HG03571 (cell line): ENCODE measurements at regions not wholly inside any gene's neighbourhood (a gene's known extent, or its start where the extent isn't known, plus 50 kb on each side); places are given as distances from the start of the nearest gene placed in this dataset.
"Not testable (repeated sequence)": the region's sequence is repeated elsewhere in the genome, so short reads cannot be mapped to it uniquely, and the experiment has no call there.

Experiments
- ATAC-seq: cut with Tn5 transposase; IDR thresholded peaks from one replicate; pipeline ENCODE4 v1.9.1; 2021; ENCODE audit not compliant: unreplicated experiment

DNA sequence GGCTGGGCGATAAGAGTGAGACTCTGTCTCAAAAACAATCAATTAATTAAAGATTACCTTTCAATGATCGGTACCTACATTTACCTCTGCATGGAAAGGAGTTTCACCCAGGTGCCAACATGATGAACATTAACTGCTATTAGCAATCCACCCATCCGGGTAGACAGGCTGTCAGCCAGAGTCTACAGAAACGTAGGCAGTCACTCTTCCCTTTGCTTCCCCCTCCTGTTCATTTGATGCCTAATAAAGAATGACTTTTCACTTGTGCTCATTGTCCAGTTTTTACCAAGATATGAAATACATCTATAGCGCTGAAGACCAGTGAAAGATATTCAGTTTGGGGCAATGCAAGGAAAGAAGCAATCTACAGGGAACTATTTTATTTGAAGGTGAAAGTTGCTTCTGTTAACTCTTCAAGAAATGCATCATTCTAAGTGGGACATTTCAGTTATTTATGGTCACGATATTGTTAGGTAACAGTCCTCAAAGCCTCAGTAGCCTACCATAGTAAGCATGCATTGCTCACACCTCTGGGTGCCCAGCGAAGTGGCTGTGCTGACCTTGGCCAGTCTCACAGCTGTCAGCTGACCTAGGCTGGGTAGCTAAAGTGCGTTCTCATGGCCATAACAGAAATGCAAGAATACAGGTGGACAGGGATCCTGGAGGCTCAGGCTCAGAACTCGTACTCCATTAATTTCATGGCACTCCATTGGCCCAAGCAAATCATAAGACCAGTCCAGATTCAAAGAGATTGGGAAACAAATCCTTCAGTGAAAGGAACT, 87.2 kb upstream of the DMRT1 start:
- no peak for ATAC-seq

DNA sequence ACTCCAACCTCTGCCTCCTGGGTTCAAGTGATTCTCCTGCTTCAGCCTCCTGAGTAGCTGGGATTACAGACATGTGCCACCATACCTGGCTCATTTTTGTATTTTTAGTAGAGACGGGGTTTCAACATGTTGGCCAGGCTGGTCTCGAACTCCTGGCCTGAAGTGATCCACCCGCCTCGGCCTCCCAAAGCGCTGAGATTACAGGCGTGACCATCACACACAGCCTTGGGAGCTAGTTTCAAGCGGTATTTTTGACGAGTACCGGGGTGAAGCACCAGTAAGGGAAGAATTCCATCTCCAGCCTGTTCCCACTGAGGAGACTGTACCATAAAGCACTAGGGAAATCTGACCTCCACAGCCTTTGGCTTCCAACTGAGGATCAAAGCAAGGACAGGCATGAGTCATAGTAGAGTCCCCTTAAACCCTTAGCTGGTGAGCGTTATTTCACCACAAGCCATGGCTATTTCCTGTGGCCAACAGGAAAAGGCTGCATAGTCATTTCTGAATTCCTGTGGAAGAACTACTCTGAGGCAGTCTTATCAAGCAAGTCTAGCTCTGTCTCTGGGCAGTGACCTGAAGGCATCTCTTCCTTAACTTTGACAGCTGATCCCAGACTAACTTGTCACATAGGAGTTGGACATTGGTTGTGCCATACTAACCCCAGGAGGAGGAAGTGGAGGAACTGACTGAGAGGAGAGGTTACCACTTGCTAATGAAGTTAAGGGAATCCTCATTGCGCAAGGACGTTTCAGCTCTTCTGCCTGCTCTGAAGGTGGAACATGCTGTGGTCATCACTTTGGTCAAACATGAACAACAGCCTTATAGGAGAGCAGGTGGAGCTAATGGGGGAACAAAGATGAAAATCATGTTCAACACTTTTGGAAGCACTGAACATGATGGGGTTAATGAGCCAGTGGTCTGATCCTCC, 85.8 kb upstream of the DMRT1 start:
- ATAC-seq = no peak

DNA sequence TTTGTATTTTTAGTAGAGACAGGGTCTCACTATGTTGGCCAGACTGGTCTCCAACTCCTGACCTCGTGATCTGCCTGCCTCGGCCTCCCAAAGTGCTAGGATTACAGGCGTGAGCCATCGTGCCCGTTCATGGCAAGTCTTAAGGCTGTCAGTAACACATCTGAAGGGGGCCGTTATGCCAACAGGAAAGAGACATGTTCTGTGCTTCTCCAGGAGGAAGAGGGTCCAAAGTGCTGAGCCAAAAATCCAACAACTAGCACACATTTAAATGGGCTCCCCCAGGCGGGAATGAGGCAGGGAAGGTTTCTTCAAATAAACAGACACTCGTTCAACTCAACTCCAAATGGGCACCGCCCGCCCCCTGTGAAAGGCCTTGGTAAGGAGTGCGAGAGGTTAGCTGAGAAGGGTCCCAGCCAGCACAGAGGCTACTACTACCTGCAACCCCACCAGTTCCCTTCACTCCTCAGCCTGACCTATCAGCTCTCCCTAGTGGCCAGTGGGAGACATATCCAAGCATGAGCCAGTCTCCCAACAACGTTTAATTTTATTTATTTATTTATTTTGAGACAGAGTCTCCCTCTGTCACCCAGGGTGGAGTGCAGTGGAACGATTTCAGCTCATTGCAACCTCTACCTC, 84.1 kb upstream of the DMRT1 start:
- no peak for ATAC-seq

DNA sequence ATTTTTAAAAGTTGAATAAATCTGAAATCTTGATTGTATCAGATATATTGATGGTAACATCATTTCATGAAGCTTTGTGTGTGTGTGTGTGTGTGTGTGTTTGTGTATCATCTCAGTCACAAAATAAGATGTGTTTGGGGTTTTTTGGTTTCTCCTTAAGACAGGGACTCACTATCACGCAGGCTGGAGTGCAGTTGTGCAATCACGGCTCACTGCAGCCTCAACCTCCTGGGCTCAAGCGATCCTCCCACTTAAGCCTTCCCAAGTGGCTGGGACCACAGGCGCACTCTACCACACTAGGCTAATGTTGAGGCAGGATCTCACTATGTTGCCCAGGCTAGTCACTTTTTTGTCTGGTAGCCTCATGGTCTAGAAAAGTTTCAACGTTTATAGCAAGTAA, 83.4 kb upstream of the DMRT1 start:
- ATAC-seq = no peak

DNA sequence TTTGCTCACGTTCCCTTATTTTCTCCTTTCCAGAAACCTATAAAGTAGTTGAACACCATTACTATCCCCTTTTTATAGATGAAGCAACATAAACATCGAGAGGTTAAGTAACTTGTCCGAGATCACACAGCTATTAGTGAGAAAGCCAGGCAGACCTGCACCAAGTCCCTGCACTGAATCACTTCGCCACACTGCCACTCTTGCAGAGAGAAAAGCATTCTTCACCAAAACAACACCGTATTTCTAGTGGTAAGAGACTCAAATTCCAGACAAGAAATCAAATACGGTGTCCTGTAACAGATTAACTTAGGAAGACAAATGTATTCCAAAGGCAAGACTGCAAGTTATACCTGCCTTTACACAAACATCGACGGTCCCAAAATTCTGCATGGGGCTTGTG, 82.0 kb upstream of the DMRT1 start:
- no peak for ATAC-seq

DNA sequence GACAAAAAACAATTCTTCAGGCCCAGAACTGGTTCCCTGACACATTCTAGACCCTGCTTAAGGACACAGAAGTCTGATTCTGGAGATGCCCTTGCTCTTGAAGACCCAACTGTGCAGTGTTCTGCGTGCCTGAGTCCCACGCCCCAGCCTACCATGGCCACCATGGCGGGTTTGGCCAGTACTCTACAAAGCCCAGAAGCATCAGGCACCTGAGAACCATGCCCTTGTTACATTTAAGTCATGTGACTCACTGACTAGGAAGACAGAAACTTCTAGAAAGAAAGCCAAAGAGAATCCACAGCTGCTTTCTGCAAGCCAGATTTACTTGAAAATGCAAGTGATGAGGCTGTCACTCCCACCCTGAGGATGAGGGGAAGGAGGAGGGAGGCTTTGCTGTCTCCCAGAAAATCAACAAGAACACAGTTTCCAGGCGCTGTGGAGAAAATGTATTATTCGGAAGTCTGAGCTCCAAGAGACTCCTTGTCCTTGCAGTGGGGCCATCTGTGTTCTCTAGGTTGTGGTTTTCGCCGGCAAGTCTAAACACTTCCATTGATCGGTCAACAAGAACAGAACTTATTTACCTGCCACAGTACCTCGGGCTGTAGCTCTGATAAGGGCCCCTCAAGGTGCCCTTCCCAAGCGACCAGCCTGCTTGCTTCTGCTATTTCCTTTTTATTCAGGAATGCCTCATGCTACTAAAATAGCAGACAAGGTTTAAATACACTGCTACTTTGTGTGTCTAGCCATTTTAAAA, 81.3 kb upstream of the DMRT1 start:
- no peak for ATAC-seq

DNA sequence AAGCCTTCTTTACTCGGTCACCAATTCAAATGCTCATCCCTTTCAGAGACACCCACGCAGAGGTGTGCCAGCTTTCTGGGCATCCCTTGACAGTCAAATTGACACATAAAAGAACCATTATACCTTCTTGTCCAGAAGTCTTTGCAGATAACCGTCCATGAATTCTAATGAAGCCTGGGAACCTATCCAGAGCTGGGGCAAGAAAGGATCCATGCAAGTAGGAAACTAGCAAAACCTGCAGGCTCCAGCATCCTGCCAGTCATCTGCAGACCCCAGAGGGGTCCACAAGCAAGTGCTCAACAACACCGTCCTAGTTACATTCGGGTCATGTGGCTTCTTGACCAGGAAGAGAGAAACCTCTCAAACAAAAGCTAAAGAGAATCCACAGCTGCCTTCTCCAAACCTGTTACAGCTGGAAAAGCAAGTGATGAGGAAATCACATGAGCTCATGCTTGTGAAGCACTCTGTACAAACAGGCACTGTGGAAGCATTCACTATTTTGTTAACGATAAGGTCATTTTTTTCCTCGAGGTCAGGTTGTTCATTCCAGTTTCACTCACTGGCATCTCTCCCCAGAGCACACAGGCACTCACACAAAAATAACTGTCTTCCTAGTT, 80.2 kb upstream of the DMRT1 start:
- no peak for ATAC-seq

DNA sequence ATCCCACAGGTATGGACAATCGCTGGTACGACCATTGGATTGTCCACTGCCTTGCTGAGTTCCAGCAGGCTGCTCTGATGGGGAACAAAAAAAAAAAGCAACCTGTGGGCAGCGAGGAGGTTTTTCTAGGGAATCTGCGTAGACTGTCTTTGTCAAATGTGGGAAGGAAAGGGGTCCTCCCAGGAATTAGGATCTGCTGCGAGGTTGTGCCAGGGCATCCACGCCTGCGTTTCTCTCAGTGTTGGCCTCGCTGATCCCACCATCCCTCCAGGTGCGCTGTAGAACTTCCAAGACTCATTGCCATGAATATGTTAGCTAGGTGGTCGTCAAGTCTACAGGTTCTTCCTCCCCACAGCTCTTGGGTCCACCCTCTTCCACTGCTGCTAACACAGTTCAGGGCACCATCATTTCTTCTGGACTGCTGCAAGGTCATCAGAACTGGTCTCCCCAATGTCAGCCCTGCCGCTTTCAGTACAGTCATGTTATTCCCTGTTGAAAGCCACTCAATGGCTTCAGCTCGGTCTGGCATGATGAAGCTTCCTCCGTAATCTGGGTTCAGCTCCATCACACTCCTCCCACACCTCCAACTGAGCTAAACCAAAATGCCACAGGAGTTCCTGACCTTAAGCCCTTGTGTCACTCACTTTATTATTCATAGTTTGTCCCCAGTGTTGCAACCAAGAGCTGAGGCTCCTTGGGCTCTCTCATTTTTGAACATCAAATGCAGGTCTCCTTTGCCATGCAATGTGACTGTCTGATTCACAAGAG, 79.5 kb upstream of the DMRT1 start:
- ATAC-seq = no peak

DNA sequence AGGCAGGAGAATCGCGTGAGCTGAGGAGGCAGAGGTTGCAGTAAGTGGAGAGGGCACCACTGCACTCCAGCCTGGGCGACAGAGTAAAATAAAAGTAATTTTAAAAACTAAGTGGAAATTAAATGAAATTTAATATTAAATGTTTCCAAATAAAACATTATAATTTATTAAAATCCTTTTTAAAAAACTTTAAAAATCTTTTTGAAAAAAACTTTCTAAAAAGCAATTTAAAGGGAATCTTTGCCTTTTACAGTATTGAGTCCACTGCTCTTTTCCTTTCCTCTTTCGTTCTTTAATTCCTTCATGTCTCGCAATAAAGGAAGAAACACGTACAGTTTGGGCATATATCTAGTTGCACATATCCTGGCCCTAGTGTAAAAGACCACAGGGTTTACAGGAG, 77.8 kb upstream of the DMRT1 start:
- ATAC-seq = no peak

DNA sequence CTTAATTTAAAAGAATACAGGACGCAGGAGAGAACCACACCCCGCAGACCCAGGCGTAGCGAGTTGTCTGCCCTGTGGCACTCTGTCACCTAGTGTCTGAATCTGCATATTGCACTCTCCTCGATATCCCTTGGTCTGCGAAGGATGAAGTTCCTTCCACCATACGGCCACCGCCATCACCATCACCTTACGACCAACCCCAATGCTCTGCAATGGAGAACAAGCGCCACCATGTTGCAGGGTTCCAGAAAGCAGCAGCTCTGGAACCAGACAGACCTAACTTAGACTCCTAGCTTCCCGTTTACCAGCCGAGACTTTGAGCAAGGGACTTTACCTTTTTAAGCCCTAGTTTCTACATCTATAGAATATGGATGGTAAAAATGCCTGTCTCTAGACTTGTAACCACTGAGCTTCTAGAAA, 77.4 kb upstream of the DMRT1 start:
- no peak for ATAC-seq

DNA sequence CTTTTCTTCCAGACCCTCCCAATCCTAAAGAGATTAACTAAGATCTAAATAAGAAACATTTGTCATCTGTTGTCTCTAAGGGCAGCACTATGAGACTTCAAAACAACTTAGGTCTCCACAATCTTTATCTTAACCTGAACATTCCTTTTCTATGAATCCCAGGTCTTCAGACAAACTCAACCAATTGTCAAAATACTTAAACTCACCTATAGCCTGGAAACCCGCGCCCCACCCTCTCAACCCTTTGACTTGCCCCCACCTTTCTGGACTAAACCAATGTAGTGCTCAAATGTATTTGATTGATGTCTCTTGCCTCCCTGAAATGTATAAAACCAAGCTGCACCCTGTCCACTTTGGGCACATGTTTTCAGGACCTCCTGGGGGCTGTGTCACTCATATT, 76.5 kb upstream of the DMRT1 start:
- ATAC-seq = no peak

DNA sequence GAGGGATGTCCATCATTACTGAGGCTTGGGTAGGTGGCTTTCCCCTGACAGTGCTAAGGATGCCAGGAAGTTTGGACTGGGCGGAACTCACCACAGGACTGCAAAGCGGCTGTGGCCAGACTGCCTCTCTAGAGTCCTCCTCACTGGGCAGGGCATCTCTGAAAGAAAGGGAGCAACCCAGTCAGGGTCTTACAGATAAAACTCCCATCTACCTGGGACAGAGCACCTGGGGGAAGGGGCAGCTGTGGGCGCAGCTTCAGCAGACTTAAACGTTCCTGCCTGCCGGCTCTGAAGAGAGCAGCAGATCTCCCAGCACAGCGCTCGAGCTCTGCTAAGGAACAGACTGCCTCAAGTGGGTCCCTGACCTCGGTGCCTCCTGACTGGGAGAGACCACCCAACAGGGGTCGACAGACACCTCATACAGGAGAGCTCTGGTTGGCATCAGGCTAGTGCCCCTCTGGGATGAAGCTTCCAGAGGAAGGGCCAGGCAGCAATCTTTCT, 74.4 kb upstream of the DMRT1 start:
- not testable (repeated sequence) for ATAC-seq

DNA sequence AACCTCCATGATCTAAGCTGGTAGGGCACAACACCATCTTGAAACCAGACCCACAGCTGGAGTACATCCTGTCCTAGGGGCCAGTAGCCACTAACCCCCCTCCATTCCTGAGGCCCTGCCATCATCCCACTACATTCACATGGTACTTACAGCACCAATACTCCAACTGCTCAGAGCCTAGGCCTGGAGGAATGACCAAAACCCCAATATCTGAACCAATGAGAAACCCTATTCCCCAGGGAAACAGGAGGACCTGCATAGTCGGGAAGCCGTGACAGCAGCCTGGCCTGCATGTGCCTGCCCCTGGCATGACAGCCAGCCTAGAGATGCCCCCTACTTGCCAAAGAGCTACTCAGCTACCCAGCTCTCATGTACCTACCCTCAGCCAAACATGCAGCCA, 65.4 kb upstream of the DMRT1 start:
- ATAC-seq = no peak

DNA sequence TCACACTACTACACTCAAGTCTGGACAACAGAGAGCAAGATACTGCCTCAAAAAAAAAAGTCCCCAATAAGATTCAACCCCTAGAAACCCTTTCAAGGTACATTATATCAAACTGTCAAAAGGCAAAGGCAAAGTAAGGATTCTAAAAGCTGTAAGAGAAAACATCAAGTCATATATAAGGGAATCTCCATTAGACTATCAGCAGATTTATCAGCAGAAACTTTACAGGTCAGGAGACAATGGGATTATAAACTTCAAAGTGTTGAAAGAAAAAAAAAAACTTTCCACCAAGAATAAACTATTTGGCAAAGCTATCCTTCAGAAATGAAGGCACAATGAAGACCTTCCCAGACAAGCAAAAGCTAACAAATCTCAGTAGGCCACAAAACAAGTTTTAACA, 63.5 kb upstream of the DMRT1 start:
- ATAC-seq = no peak

DNA sequence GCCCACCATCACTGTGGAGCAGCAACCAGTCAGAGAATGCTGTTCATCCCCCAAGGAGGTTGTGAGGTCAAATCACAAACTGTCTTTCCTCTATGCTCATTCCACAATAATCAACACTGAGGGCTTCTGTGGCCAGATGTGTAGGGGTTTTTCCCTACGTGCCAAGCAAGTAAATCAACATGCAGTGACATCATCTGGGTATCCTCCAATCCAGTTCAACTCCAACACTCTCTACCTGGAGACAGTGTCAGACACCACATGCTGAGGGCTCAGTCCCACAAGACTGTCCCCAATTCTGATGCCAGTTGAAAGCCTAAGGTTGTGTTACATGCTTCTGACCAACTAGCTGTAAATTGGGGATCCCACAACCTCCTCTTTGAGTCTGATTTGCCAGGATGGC, 57.3 kb upstream of the DMRT1 start:
- ATAC-seq = no peak

DNA sequence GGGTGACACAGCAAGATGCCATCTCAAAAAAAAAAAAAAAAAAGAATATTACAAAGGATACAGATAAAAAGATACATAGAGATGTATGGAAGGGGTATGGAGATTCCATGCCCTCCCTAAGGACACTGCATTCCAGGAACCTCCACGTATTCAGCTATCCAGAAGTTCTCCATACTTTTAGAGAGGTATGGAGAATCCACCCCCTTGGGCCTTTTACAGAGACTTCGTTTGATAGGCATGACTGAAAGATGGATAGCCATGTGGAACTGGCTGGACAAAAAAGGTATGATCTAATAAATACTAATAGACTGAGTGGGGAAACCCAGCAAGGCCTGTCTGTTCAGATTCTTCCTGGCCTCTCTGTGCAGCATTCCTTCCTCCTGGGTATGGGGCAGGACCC, 56.6 kb upstream of the DMRT1 start:
- ATAC-seq = no peak

DNA sequence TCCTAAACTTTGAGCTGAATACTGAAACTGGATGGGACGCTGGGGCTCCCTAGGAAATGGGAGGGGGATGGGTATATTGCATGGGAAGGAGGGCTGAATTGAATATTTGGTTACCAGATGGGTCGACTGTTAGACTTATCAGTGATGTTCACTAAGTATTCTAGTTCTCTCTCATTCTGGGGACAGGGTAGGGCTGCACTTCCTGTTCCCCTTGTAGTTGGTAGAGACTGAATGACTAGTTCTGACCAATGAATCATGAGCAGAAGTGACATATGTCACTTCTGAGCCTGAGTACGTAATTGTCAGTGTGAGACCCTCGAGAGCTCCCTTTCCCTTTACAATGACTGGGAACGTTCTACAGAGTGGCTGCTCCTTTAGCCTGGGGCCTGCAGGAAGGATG, 55.5 kb upstream of the DMRT1 start:
- ATAC-seq = no peak

DNA sequence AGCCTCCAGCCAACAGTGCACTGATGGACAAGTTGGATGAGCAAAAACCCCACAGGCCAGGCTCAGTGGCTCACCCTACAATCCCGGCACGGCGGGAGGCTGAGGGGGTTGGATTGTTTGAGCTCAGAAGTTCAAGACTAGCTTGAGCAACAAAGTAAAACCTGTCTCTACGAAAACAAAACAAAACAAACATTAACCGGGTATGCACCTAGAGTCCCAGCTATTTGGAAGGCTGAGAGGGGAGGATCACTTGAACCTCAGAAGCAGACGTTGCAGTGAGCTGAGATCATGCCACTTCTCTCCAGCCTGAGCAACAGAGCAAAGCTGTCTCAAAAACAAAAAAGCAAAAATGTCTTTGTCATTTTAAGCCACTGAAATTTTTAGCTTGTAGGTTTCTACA, 55.1 kb upstream of the DMRT1 start:
- ATAC-seq = no peak

DNA sequence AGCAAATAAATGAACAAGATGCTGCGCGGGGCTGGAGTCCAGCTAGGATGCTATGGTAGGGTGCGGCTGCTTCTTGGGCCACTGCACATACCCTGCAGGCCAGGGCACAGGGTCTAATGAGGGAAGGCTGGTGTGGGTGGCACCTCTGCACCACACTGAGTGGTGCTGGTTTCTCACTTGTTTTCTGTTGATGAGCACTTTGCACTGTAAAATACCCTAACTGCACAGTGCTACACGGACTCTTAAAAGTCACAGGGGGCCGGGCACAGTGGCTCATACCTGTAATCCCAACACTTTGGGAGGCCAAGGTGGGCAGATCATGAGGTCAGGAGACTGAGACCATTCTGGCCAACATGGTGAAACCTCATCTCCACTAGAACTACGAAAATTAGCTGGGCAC, 52.7 kb upstream of the DMRT1 start:
- no peak for ATAC-seq
